ENCODE measurements at regions not wholly inside any gene's neighbourhood (a gene's known extent, or its start where the extent isn't known, plus 50 kb on each side); places are given as distances from the start of the nearest gene placed in this dataset.

DNA sequence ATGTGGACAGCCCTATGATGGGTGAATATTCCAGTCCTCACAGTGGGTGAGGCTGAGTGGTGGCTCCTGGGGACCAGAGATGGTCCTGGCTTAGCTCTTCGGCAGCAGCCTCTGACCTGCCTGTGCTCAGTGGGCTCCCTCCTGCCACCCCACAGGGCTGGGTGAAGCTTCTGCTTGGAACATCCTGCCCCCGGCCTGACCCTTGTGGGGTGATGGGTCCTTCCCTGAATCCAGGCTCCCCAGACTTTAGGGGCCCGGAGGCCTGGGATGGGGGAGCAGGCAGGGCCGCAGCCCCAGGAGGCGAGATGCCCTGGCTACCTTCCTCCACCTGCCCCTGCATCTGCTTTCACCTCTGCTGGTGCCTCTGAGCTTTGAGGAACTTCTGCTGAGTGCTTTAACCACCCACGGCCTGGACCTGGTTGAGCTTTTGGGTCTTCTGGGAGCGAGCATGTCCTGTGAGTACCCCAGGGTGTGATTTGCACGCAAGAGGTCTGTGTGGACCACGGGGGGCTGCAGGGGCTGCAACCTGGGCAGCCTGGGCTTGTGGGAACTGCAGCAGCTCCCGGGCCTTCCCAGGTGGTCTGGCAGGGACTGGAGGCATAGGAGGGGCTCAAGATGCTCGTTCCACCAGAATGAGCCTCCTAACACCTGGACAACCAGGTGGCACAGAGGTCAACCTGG lies 159.5 kb downstream of the KIF26A start:
- H3K9me2 ChIP-seq, result no peaks in the 10 kb centered on the region
- H3K27ac ChIP-seq (ENCODE audit: low read depth in 2 of 2, low read length in 1 of 2), result peak overlapping the region in 1 of 2 experiments; percentile 94; a peak in 1 of 4 replicates
- no peak for DNase-seq
- H3K4me3 ChIP-seq (ENCODE audit: low read depth in 2 of 2, low read length in 1 of 2), result no peak overlapping the region
- no peak overlapping the region for H3K4me2 ChIP-seq
- no peaks in the 10 kb centered on the region for H3K79me2 ChIP-seq (ENCODE audit: insufficient read depth)
- H2AFZ ChIP-seq (ENCODE audit: low read depth), result no peak overlapping the region
- H3K36me3 ChIP-seq (replicated peaks in 1 of 2; ENCODE audit: control insufficient read depth in 1 of 2, insufficient read depth in 2 of 2, low read length in 1 of 2), result no peaks in the 10 kb centered on the region
- no peaks in the 10 kb centered on the region for H4K20me1 ChIP-seq (ENCODE audit: insufficient read depth)
- no peaks in the 10 kb centered on the region for H3F3A ChIP-seq (replicated peaks; ENCODE audit: insufficient read depth)
- CTCF ChIA-PET, result interaction anchor here (1.4 to 5.2 kb wide), 2 partner anchors 71 to 73 kb away, joined by 5 to 28 read pairs; no protein-coding TSS in a partner anchor
- no peaks in the 10 kb centered on the region for H3K9me3 ChIP-seq
- H3K4me1 ChIP-seq (ENCODE audit: control insufficient read depth in 1 of 2, insufficient read depth in 2 of 2, low read depth in 1 of 2, low read length in 1 of 2), result peaks cover 3 to 76% of the 10 kb centered on the region in 2 experiments; a peak in 2 of 4 replicates
- H3K27me3 ChIP-seq (ENCODE audit: insufficient read depth), result no peaks in the 10 kb centered on the region
- H3K9ac ChIP-seq, result no peak overlapping the region
- TF ChIP-seq, protein P1, sequence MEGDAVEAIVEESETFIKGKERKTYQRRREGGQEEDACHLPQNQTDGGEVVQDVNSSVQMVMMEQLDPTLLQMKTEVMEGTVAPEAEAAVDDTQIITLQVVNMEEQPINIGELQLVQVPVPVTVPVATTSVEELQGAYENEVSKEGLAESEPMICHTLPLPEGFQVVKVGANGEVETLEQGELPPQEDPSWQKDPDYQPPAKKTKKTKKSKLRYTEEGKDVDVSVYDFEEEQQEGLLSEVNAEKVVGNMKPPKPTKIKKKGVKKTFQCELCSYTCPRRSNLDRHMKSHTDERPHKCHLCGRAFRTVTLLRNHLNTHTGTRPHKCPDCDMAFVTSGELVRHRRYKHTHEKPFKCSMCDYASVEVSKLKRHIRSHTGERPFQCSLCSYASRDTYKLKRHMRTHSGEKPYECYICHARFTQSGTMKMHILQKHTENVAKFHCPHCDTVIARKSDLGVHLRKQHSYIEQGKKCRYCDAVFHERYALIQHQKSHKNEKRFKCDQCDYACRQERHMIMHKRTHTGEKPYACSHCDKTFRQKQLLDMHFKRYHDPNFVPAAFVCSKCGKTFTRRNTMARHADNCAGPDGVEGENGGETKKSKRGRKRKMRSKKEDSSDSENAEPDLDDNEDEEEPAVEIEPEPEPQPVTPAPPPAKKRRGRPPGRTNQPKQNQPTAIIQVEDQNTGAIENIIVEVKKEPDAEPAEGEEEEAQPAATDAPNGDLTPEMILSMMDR (IDR thresholded peaks at IDR 0.05), result no peak
- no peak for TF ChIP-seq CHD2 (IDR thresholded peaks at IDR 0.05; ENCODE audit: low read length, partially characterized antibody)
- no peak for TF ChIP-seq TCF12 (IDR thresholded peaks at IDR 0.05)
- no peak for TF ChIP-seq SMC3 (IDR thresholded peaks at IDR 0.05; ENCODE audit: low read depth, low read length)
- TF ChIP-seq, protein P2, sequence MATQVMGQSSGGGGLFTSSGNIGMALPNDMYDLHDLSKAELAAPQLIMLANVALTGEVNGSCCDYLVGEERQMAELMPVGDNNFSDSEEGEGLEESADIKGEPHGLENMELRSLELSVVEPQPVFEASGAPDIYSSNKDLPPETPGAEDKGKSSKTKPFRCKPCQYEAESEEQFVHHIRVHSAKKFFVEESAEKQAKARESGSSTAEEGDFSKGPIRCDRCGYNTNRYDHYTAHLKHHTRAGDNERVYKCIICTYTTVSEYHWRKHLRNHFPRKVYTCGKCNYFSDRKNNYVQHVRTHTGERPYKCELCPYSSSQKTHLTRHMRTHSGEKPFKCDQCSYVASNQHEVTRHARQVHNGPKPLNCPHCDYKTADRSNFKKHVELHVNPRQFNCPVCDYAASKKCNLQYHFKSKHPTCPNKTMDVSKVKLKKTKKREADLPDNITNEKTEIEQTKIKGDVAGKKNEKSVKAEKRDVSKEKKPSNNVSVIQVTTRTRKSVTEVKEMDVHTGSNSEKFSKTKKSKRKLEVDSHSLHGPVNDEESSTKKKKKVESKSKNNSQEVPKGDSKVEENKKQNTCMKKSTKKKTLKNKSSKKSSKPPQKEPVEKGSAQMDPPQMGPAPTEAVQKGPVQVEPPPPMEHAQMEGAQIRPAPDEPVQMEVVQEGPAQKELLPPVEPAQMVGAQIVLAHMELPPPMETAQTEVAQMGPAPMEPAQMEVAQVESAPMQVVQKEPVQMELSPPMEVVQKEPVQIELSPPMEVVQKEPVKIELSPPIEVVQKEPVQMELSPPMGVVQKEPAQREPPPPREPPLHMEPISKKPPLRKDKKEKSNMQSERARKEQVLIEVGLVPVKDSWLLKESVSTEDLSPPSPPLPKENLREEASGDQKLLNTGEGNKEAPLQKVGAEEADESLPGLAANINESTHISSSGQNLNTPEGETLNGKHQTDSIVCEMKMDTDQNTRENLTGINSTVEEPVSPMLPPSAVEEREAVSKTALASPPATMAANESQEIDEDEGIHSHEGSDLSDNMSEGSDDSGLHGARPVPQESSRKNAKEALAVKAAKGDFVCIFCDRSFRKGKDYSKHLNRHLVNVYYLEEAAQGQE (IDR thresholded peaks at IDR 0.05; ENCODE audit: low read depth, low read length), result no peak
- TF ChIP-seq JUND (IDR thresholded peaks at IDR 0.05), result no peak
- TF ChIP-seq, protein P3, sequence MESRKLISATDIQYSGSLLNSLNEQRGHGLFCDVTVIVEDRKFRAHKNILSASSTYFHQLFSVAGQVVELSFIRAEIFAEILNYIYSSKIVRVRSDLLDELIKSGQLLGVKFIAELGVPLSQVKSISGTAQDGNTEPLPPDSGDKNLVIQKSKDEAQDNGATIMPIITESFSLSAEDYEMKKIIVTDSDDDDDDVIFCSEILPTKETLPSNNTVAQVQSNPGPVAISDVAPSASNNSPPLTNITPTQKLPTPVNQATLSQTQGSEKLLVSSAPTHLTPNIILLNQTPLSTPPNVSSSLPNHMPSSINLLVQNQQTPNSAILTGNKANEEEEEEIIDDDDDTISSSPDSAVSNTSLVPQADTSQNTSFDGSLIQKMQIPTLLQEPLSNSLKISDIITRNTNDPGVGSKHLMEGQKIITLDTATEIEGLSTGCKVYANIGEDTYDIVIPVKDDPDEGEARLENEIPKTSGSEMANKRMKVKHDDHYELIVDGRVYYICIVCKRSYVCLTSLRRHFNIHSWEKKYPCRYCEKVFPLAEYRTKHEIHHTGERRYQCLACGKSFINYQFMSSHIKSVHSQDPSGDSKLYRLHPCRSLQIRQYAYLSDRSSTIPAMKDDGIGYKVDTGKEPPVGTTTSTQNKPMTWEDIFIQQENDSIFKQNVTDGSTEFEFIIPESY (IDR thresholded peaks at IDR 0.05; ENCODE audit: borderline replicate concordance, low read depth), result no peak
- TF ChIP-seq, protein P4, sequence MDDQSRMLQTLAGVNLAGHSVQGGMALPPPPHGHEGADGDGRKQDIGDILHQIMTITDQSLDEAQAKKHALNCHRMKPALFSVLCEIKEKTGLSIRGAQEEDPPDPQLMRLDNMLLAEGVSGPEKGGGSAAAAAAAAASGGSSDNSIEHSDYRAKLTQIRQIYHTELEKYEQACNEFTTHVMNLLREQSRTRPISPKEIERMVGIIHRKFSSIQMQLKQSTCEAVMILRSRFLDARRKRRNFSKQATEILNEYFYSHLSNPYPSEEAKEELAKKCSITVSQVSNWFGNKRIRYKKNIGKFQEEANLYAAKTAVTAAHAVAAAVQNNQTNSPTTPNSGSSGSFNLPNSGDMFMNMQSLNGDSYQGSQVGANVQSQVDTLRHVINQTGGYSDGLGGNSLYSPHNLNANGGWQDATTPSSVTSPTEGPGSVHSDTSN (IDR thresholded peaks at IDR 0.05), result no peak
- no peak for TF ChIP-seq SIN3A (IDR thresholded peaks at IDR 0.05; ENCODE audit: borderline replicate concordance, low read depth, low read length)
- POLR2A ChIA-PET, result interaction anchor here (0.6 to 1.7 kb wide), 2 partner anchors 148 to 150 kb away, joined by 3 to 5 read pairs; no protein-coding TSS in a partner anchor
- 43% methylated on average over 5 of the region's 11 CpGs for WGBS (ENCODE audit: low lambda C conversion rate)

Data from SK-N-SH (cell line).